ENCODE measurements at regions not wholly inside any gene's neighbourhood (a gene's known extent, or its start where the extent isn't known, plus 50 kb on each side); places are given as distances from the start of the nearest gene placed in this dataset.

DNA sequence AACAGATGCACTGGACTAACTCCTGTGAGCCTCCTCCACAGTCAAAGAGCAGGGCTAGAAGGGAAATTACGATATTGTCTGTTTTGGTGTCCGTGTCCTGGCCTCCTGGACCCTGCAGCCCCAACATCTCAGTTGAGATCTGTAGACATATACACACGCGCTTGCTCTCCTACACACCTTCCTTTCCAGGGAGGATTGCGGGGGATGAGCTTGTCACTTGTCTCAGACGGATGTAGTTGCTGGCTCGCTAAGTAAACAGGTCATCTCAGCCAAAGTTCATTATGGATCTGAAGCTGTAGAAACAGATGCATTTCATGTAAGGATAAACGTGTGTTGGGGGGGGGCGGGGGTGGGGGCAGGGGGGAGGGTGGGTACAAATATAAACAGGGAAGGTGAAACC, 549.3 kb downstream of the CCDC171 start:
- H3K79me2 ChIP-seq (ENCODE audit: insufficient read depth, low read length), result no peaks in the 10 kb centered on the region
- no peak overlapping the region for H3K27ac ChIP-seq (ENCODE audit: low read length)
- DNase-seq (no peak), ATAC-seq (ENCODE audit: insufficient read depth, low read depth) (no peak)
- H2AFZ ChIP-seq (ENCODE audit: low read depth, low read length), result no peak overlapping the region
- no peak overlapping the region for H3K4me3 ChIP-seq (ENCODE audit: low read depth in 1 of 2, low read length in 2 of 2)
- TF ChIP-seq, protein P1, sequence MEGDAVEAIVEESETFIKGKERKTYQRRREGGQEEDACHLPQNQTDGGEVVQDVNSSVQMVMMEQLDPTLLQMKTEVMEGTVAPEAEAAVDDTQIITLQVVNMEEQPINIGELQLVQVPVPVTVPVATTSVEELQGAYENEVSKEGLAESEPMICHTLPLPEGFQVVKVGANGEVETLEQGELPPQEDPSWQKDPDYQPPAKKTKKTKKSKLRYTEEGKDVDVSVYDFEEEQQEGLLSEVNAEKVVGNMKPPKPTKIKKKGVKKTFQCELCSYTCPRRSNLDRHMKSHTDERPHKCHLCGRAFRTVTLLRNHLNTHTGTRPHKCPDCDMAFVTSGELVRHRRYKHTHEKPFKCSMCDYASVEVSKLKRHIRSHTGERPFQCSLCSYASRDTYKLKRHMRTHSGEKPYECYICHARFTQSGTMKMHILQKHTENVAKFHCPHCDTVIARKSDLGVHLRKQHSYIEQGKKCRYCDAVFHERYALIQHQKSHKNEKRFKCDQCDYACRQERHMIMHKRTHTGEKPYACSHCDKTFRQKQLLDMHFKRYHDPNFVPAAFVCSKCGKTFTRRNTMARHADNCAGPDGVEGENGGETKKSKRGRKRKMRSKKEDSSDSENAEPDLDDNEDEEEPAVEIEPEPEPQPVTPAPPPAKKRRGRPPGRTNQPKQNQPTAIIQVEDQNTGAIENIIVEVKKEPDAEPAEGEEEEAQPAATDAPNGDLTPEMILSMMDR (IDR thresholded peaks at IDR 0.05; ENCODE audit: borderline replicate concordance, extremely low read depth, low read length, poor library complexity, severe bottlenecking), result no peak
- TF ChIP-seq EZH2 (IDR thresholded peaks at IDR 0.05; ENCODE audit: borderline replicate concordance, low read depth, low read length, severe bottlenecking), result no peak
- no peaks in the 10 kb centered on the region for H3K4me1 ChIP-seq (ENCODE audit: insufficient read depth, low read length)
- H3K9ac ChIP-seq (ENCODE audit: low read depth, low read length), result no peak overlapping the region
- H3K27me3 ChIP-seq (ENCODE audit: insufficient read depth, low read length, poor library complexity), result no peaks in the 10 kb centered on the region
- no peaks in the 10 kb centered on the region for H3K9me3 ChIP-seq (ENCODE audit: insufficient read depth, low read length, severe bottlenecking)
- H3K36me3 ChIP-seq (ENCODE audit: insufficient read depth, low read length), result no peaks in the 10 kb centered on the region
- H3K4me2 ChIP-seq (ENCODE audit: insufficient read depth, low read length), result no peak overlapping the region
- no peaks in the 10 kb centered on the region for H4K20me1 ChIP-seq (ENCODE audit: insufficient read depth, low read length)

DNA sequence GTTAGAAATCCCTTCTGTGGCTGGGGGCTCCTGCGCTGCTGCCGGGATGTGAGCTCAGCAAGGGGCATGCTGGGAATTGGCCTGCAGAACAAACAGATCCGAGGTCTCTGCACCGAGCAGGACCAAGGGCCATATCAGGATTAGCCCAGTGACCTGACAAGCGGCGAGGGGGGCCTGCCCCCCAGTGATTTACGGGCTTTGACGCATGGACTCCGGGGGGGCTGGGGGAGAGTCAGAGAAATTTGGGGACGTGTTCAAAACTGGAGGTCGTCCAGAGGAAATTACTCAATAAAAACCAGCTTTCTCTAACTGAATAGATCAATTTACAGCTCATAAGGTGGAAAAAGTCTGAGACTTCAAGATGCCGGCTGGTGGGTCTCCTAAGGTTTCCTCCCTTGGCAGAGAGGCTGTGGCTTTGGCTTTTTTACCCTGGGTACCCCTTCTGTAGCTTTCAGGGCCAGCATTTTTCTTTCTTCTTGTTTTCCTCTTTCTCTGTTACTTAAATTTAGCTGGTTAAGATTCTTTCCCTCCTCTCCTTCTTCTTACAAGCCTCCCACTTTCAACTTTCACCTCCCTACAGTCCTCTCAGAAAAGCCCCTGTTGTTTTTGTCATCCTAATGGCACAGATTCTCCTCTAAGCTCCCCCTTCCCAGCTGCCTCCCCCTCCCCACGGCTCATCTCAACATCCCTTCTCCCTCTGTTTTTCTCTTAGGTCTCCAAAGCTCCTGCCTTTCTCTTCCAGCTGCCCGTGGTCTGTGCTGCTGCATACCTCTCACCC, 551.0 kb downstream of the CCDC171 start:
- no peak overlapping the region for H3K4me3 ChIP-seq (ENCODE audit: low read depth in 1 of 2, low read length in 2 of 2)
- no peak for ATAC-seq (ENCODE audit: insufficient read depth, low read depth)
- H3K27ac ChIP-seq (ENCODE audit: low read length), result no peak overlapping the region
- no peaks in the 10 kb centered on the region for H3K79me2 ChIP-seq (ENCODE audit: insufficient read depth, low read length)
- H2AFZ ChIP-seq (ENCODE audit: low read depth, low read length), result no peak overlapping the region
- H3K27me3 ChIP-seq (ENCODE audit: insufficient read depth, low read length, poor library complexity), result no peaks in the 10 kb centered on the region
- no peaks in the 10 kb centered on the region for H3K4me1 ChIP-seq (ENCODE audit: insufficient read depth, low read length)
- H3K4me2 ChIP-seq (ENCODE audit: insufficient read depth, low read length), result no peak overlapping the region
- DNase-seq, result no peak
- no peaks in the 10 kb centered on the region for H4K20me1 ChIP-seq (ENCODE audit: insufficient read depth, low read length)
- H3K36me3 ChIP-seq (ENCODE audit: insufficient read depth, low read length), result no peaks in the 10 kb centered on the region
- TF ChIP-seq EZH2 (IDR thresholded peaks at IDR 0.05; ENCODE audit: borderline replicate concordance, low read depth, low read length, severe bottlenecking), result no peak
- TF ChIP-seq, protein P1 (IDR thresholded peaks at IDR 0.05; ENCODE audit: borderline replicate concordance, extremely low read depth, low read length, poor library complexity, severe bottlenecking), result no peak
- no peaks in the 10 kb centered on the region for H3K9me3 ChIP-seq (ENCODE audit: insufficient read depth, low read length, severe bottlenecking)
- H3K9ac ChIP-seq (ENCODE audit: low read depth, low read length), result no peak overlapping the region

DNA sequence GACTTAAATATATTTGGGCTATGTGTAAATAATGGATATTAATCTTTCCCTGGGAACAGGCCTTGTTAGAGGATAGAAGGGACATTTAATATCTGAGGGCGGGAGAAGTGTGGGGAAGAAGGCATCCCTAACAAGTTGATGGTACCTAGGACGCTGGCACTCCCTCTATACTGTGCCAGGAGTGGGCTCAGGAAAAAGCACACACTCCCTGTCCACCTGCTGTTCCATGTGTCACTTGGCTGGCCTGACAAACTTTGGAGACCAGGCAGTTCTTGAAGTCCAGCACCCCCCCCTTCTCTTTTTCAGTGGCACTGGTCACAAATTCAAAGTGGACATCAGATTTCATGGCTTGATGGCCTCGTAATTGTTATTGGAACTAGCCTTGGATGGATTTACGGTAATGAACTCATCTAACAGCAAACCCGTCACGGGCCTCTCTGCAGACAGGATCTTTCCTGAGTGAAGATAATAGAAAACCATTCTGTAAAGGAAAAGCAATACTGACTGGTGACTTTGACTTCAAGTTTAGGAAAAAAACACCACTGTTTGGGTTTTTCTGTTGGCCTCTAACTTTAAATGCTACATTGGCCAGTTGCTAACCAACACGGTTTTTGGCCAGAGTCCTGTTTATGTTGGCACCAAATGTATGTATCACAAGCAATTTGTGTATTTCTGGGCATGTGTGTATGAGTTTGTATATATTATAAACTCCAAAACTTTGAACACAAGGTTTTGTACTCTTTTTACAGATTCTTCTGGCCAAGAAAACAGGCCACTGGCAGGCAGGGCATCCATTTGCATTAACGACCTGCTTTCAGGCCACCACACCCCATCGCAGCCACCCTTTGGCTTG, 552.6 kb downstream of the CCDC171 start:
- no peak overlapping the region for H2AFZ ChIP-seq (ENCODE audit: low read depth, low read length)
- H3K4me2 ChIP-seq (ENCODE audit: insufficient read depth, low read length), result no peak overlapping the region
- DNase-seq, result no peak
- H3K27ac ChIP-seq (ENCODE audit: low read length), result no peak overlapping the region
- H3K4me1 ChIP-seq (ENCODE audit: insufficient read depth, low read length), result no peaks in the 10 kb centered on the region
- no peak overlapping the region for H3K9ac ChIP-seq (ENCODE audit: low read depth, low read length)
- TF ChIP-seq EZH2 (IDR thresholded peaks at IDR 0.05; ENCODE audit: borderline replicate concordance, low read depth, low read length, severe bottlenecking), result no peak
- TF ChIP-seq, protein P1 (IDR thresholded peaks at IDR 0.05; ENCODE audit: borderline replicate concordance, extremely low read depth, low read length, poor library complexity, severe bottlenecking), result no peak
- no peaks in the 10 kb centered on the region for H3K36me3 ChIP-seq (ENCODE audit: insufficient read depth, low read length)
- H3K27me3 ChIP-seq (ENCODE audit: insufficient read depth, low read length, poor library complexity), result no peaks in the 10 kb centered on the region
- no peak for ATAC-seq (ENCODE audit: insufficient read depth, low read depth)
- no peaks in the 10 kb centered on the region for H4K20me1 ChIP-seq (ENCODE audit: insufficient read depth, low read length)
- H3K9me3 ChIP-seq (ENCODE audit: insufficient read depth, low read length, severe bottlenecking), result no peaks in the 10 kb centered on the region
- H3K79me2 ChIP-seq (ENCODE audit: insufficient read depth, low read length), result no peaks in the 10 kb centered on the region
- H3K4me3 ChIP-seq (ENCODE audit: low read depth in 1 of 2, low read length in 2 of 2), result no peak overlapping the region

All from DND-41 (cell line).